Activated CD4-positive, alpha-beta T cell treated with anti-CD3 and anti-CD28 coated beads, Interleukin-10, Interleukin-2, amounts not matched to agents 100 ng/mL and 50 ng/mL, durations not matched to agents 16 hours and 8 hours (primary cell): ENCODE measurements at regions not wholly inside any gene's neighbourhood (a gene's known extent, or its start where the extent isn't known, plus 50 kb on each side); places are given as distances from the start of the nearest gene placed in this dataset.

ENCODE experiments used
- DNase-seq: peaks from one replicate; pipeline ENCODE4 v3.0.0-alpha.2; 2020

GRCh38 chr2:16006537-16007166 is 66.3 kb downstream of the MYCN start:
- DNase-seq, result no peak

- no peak for DNase-seq
Observed at GRCh38 chr2:16005816-16006536, 65.6 kb downstream of the MYCN start.

GRCh38 chr2:16005389-16005788 is 65.0 kb downstream of the MYCN start:
- no peak for DNase-seq

GRCh38 chr2:16003809-16004208 is 63.5 kb downstream of the MYCN start:
- DNase-seq, result no peak

- DNase-seq, result no peak
Observed at GRCh38 chr2:16003152-16003551, 62.8 kb downstream of the MYCN start.

GRCh38 chr2:16002575-16002974 is 62.2 kb downstream of the MYCN start:
- no peak for DNase-seq

GRCh38 chr2:16002144-16002543 is 61.8 kb downstream of the MYCN start:
- no peak for DNase-seq

- DNase-seq, result no peak
Observed at GRCh38 chr2:16000642-16001041, 60.3 kb downstream of the MYCN start.

GRCh38 chr2:15999596-16000469 is 59.5 kb downstream of the MYCN start:
- DNase-seq, result no peak

GRCh38 chr2:15997728-15998280 is 57.5 kb downstream of the MYCN start:
- DNase-seq, result no peak

GRCh38 chr2:15996536-15997423 is 56.4 kb downstream of the MYCN start:
- DNase-seq, result no peak
